Rectal smooth muscle tissue (tissue), 1 donor: ENCODE measurements at regions not wholly inside any gene's neighbourhood (a gene's known extent, or its start where the extent isn't known, plus 50 kb on each side); places are given as distances from the start of the nearest gene placed in this dataset.
"Not testable (repeated sequence)": the region's sequence is repeated elsewhere in the genome, so short reads cannot be mapped to it uniquely, and the experiment has no call there.

Experiments
- H3K27ac ChIP-seq: one replicate; pipeline ENCODE4 v1.7.0; 2013; ENCODE audit warnings: low read depth, low read length, inconsistent platforms
- H3K27me3 ChIP-seq: one replicate; pipeline ENCODE4 v1.7.0; 2013; ENCODE audit warnings: low read length; ENCODE audit not compliant: control insufficient read depth, insufficient read depth
- H3K36me3 ChIP-seq: one replicate; pipeline ENCODE4 v1.7.0; 2013; ENCODE audit warnings: low read length; ENCODE audit not compliant: control insufficient read depth, insufficient read depth
- H3K4me1 ChIP-seq: one replicate; pipeline ENCODE4 v1.7.0; 2013; ENCODE audit warnings: low read length; ENCODE audit not compliant: control insufficient read depth, insufficient read depth
- H3K4me3 ChIP-seq: one replicate; pipeline ENCODE4 v1.7.0; 2013; ENCODE audit warnings: low read length
- H3K9ac ChIP-seq: one replicate; pipeline ENCODE4 v1.7.0; 2013; ENCODE audit warnings: low read length

- no peaks in the 10 kb centered on the region for H3K4me1 ChIP-seq
- no peak overlapping the region for H3K9ac ChIP-seq
- no peaks in the 10 kb centered on the region for H3K27me3 ChIP-seq
- no peak overlapping the region for H3K4me3 ChIP-seq
- no peak overlapping the region for H3K27ac ChIP-seq
- H3K36me3 ChIP-seq, result no peaks in the 10 kb centered on the region
These were observed 123.9 kb downstream of the VPREB1 start for GRCh38 chr22:22368516-22368915.

- not testable (repeated sequence) for H3K36me3 ChIP-seq, H3K4me1 ChIP-seq, H3K9ac ChIP-seq, H3K27ac ChIP-seq, H3K27me3 ChIP-seq, H3K4me3 ChIP-seq
These were observed 124.8 kb downstream of the VPREB1 start for GRCh38 chr22:22369219-22369963.

- Histone ChIP-seq H3K27me3 (no peaks in the 10 kb centered on the region), H3K36me3 (no peaks in the 10 kb centered on the region)
These were observed 125.3 kb downstream of the VPREB1 start for GRCh38 chr22:22369964-22370270.

GRCh38 chr22:22371031-22371541, 126.5 kb downstream of the VPREB1 start:
- H3K36me3 ChIP-seq, result no peaks in the 10 kb centered on the region
- no peak overlapping the region for H3K27ac ChIP-seq
- H3K4me1 ChIP-seq, result no peaks in the 10 kb centered on the region
- H3K9ac ChIP-seq, result no peak overlapping the region
- H3K27me3 ChIP-seq, result no peaks in the 10 kb centered on the region
- H3K4me3 ChIP-seq, result no peak overlapping the region

More at GRCh38 chr22:22369964-22370270, 125.3 kb downstream of the VPREB1 start:
- no peak overlapping the region for H3K27ac ChIP-seq
- H3K4me1 ChIP-seq, result no peaks in the 10 kb centered on the region
- no peak overlapping the region for H3K4me3 ChIP-seq
- H3K9ac ChIP-seq, result no peak overlapping the region

- Histone ChIP-seq H3K4me3 (no peak overlapping the region), H3K27ac (no peak overlapping the region), H3K4me1 (no peaks in the 10 kb centered on the region), H3K27me3 (no peaks in the 10 kb centered on the region), H3K9ac (no peak overlapping the region), H3K36me3 (no peaks in the 10 kb centered on the region)
These were observed 127.5 kb downstream of the VPREB1 start for GRCh38 chr22:22372086-22372485.

- no peak overlapping the region for H3K4me3 ChIP-seq
- H3K27me3 ChIP-seq, result no peaks in the 10 kb centered on the region
- H3K27ac ChIP-seq, result no peak overlapping the region
- no peak overlapping the region for H3K9ac ChIP-seq
- no peaks in the 10 kb centered on the region for H3K36me3 ChIP-seq
- H3K4me1 ChIP-seq, result no peaks in the 10 kb centered on the region
These were observed 129.6 kb downstream of the VPREB1 start for GRCh38 chr22:22374163-22374562.

- H3K4me3 ChIP-seq, result no peak overlapping the region
- H3K36me3 ChIP-seq, result no peaks in the 10 kb centered on the region
- no peaks in the 10 kb centered on the region for H3K4me1 ChIP-seq
- no peak overlapping the region for H3K27ac ChIP-seq
- no peaks in the 10 kb centered on the region for H3K27me3 ChIP-seq
- H3K9ac ChIP-seq, result no peak overlapping the region
These were observed 130.0 kb downstream of the VPREB1 start for GRCh38 chr22:22374579-22374978.

- H3K27ac ChIP-seq, result no peak overlapping the region
- no peaks in the 10 kb centered on the region for H3K36me3 ChIP-seq
- peaks cover 4% of the 10 kb centered on the region for H3K27me3 ChIP-seq
- H3K9ac ChIP-seq, result no peak overlapping the region
- H3K4me3 ChIP-seq, result no peak overlapping the region
- H3K4me1 ChIP-seq, result no peaks in the 10 kb centered on the region
These were observed 131.2 kb downstream of the VPREB1 start for GRCh38 chr22:22375576-22376351.

GRCh38 chr22:22376352-22376706, 131.7 kb downstream of the VPREB1 start:
- H3K4me3 ChIP-seq, result no peak overlapping the region
- H3K9ac ChIP-seq, result no peak overlapping the region
- H3K36me3 ChIP-seq, result no peaks in the 10 kb centered on the region

GRCh38 chr22:22376884-22377283, 131.7 kb downstream of the ZNF280B start:
- not testable (repeated sequence) for H3K36me3 ChIP-seq, H3K27me3 ChIP-seq, H3K27ac ChIP-seq, H3K9ac ChIP-seq, H3K4me1 ChIP-seq, H3K4me3 ChIP-seq

More at GRCh38 chr22:22376352-22376706, 131.7 kb downstream of the VPREB1 start:
- Histone ChIP-seq H3K27me3 (peaks cover 4% of the 10 kb centered on the region), H3K27ac (no peak overlapping the region), H3K4me1 (no peaks in the 10 kb centered on the region)

GRCh38 chr22:22377335-22377734, 131.2 kb downstream of the ZNF280B start:
- H3K4me1 ChIP-seq, result no peaks in the 10 kb centered on the region
- no peak overlapping the region for H3K4me3 ChIP-seq
- H3K36me3 ChIP-seq, result no peaks in the 10 kb centered on the region
- peaks cover 4% of the 10 kb centered on the region for H3K27me3 ChIP-seq
- no peak overlapping the region for H3K9ac ChIP-seq
- no peak overlapping the region for H3K27ac ChIP-seq

GRCh38 chr22:22378446-22379415, 129.8 kb downstream of the ZNF280B start:
- Histone ChIP-seq H3K4me1 (no peaks in the 10 kb centered on the region), H3K9ac (no peak overlapping the region), H3K27ac (no peak overlapping the region), H3K4me3 (no peak overlapping the region), H3K27me3 (peaks cover 4% of the 10 kb centered on the region), H3K36me3 (no peaks in the 10 kb centered on the region)
